ENCODE measurements at regions not wholly inside any gene's neighbourhood (a gene's known extent, or its start where the extent isn't known, plus 50 kb on each side); places are given as distances from the start of the nearest gene placed in this dataset.

DNA sequence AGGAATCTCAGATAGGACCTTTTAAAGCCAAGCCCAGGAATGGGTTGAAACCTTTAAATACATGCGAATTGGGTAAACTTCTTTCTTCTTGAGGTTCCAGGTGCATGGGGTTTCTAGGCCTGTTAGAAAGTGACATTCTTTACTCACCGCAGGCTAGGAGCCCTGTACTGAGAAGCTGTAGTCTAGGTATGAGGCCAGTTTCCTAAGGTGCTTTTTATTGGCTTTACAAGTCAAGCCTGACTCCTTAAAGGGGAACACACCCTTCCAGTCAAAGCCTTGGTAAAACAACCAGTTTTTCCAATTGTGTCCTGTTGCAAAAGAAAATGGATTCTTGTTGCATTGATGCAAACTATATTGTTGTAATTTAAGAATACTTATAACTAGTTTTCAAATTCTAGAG, 76.1 kb upstream of the ATP11B start:
- no peak for DNase-seq

DNA sequence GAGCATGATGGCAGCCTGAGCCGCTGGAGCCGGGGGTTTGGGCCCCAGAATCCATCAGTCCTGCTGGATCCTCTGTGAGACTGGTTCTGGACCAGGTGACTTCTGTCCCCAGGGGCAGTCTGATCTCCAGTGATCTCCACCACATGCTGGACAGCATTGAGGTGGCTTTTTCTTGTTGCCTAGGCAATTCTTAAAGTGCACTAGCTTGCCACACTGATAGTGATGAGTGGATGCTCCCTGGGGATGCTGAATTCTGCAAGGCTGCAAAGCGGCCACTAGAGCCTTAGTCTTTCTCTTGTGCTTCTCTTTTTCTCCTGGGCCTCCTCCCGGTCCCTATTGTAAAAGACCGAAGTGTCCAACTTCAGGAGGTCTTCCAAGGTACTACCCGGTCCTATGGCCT, 70.4 kb upstream of the ATP11B start:
- no peak for DNase-seq

DNA sequence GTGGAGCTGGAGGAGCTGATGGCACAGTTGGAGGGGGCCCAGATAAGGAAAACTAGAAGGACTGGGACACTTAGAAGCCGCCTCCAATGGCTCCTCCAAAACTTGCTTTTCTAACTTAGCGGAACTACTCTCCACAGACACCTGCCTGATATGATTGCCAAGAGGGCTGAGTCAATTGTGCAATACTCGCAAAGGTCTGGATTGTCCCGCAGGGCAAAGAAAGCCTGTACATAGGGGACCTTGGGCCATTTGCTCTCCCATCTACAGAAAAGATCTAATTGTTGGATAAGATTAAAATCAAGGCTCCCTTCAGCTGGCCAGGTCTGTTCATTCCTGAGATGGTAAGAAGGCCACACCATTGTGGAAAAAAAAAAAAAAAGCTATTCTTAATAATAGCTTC, 69.7 kb upstream of the ATP11B start:
- no peak for DNase-seq

DNA sequence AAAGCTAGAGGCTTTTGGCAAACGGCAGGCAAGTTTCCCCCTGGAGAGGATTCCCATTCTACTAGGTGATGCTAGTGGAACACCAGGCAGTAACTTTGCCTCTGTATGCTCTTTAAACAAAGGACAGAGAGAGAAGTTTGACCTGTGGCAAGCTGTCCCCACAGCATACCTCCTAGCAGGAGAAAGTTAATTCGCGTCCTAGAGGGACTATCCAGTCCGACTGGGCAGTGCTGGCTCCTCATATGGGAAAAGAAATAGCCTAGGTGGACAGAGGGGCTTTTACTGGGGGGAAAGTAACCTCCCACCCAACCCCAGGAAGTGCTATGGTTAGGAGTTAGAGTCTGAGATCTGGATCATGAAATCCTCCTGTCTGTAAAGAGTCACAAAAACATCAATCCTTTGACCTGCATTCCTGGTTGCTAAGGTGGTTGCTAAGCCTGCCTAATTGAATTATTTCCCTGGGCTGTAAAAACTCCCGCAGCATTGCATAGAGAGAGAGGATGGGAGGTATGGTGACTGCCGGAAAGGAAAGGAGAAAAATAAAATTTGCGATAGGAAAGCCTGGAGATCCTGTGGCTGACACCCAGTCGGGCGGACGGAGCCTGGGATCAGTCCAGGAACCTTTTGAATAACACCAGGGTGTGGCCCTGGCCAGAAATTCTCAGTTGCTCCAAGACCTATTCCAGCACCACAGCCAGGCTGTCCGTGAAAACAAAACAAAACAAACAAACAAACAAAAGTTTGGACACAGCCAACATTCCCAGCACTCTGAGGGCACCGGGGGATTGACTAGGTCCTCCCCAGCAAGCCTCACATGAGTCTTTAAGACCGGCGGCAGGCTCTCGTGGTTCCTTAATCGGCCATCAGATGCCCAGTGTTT, 67.7 kb upstream of the ATP11B start:
- no peak for DNase-seq

DNA sequence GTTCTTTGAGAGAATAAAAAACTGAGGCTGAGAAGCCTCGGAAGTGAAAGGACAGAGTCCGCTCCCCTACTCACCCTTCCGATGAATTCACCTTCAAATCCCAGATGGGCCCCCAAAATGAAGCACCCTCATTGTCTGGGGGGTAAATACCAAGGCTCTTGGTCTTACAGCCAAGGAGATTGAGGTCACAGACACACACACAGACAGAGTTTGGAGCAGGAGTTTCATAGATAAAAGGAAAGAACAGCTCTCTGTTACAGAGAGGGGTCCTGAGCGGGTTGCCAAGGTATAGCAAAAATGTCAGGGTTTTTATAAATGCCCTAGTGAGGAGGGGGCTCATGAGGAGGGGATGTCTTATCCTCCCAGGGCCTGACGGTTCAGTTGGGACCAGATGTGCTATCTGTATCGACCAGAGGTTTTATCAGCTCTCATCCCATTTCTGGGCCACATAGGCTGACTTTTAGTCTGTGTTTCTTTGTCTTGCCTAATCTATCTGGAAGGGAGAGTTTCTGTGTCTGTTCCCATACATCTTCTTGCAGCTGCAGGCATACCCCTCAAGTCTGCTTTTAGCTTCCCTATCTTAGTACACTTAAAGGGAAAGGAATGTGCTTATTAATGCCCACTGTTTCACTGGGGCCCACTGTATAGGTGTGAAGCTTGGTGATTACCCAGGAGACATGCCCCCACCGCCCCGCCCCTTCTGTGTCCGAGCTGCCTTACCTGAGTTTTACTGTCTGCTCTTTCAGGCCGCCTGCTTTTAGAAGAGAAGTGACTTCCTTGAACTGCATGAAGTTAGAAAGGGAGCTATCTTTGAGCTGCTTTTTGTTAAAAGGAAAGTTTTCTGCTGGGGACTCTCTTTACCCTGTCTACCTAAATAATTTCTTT, 66.8 kb upstream of the ATP11B start:
- DNase-seq: no peak

DNA sequence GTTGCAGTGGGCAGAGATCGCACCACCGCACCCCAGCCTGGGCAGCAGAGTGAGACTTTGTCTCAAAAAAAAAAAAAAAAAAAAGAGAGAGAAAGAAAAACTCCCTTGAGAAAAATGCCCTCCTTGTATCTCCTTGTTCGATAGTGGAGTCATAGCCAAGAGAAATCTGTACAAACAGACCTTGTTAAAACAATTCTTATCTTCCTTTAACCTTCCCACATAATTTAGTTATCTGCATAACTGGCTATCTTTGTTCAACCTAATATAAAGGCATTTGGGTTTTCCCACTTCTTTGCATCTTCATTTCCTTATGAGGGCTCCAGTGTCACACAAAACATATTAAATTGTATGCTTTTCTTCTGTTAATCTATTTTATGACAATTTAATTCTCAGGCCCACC, 65.1 kb upstream of the ATP11B start:
- DNase-seq: no peak

DNA sequence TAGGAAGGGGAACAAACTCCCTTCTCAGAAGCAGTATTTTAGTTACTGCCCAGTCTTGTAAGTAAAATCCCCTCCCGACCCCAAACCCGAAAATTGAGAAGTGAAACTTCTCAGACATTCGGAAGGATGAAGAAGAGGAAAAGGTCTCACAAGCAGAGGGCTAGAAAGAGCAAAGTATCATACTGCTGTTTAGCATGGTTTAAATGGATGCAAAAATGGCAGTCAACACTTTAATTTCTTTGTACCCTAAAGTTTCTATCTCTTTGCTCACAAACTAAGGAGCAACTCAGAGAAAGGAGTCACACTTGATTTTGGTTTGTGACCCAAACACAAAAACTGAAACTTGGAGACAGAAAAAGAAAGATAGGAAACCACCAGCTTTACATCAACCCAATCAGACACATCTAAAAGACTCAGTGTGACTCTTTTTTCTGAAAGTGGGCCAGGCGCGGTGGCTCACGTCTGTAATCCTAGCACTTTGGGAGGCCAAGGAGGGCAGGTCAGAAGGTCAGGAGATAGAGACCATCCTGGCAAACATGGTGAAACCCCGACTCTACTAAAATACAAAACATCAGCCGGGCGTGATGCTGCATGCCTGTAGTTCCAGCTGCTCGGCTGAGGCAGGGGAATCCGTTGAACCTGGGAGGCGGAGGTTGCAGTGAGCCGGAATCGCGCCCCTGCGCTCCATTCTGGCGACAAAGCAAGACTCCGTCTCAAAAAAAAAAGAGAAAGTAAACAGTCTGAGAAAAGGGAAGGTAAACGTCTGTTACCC, 63.2 kb upstream of the ATP11B start:
- DNase-seq: no peak

DNA sequence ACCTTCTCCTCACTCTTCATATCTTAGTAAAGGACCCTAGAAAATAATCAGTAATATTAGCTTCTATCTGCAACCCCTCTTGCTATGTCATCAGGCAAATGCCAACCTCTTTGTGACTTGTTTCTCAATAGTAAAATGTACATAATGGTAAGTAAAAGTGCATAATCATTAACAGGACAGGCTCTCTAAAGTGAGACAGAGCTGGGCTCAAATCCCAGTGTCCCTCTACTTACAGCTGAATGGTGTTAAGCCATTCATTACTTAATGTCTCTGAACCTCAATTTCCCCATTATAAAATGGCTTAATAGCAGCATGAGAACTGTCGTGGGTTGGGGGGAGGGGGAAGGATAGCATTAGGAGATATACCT, 62.6 kb upstream of the ATP11B start:
- no peak for DNase-seq

DNA sequence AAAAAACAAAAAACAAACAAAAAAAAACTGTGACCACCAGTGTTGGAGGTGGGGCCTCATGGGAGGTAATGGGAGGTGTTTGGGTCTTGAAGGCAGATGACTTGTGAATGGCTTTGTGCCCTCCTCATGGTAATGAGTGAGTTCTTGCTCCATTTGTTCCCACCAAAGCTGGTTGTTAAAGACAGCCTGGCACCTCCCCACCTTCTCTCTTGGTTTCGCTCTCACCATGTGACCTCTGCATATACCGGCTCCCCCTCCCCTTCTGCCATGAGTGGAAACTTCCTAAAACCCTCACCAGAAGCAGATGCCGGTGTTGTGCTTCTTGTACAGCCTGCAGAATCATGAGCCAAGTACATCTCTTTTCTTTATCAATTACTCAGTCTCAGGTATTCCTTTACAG, 61.5 kb upstream of the ATP11B start:
- DNase-seq: no peak

DNA sequence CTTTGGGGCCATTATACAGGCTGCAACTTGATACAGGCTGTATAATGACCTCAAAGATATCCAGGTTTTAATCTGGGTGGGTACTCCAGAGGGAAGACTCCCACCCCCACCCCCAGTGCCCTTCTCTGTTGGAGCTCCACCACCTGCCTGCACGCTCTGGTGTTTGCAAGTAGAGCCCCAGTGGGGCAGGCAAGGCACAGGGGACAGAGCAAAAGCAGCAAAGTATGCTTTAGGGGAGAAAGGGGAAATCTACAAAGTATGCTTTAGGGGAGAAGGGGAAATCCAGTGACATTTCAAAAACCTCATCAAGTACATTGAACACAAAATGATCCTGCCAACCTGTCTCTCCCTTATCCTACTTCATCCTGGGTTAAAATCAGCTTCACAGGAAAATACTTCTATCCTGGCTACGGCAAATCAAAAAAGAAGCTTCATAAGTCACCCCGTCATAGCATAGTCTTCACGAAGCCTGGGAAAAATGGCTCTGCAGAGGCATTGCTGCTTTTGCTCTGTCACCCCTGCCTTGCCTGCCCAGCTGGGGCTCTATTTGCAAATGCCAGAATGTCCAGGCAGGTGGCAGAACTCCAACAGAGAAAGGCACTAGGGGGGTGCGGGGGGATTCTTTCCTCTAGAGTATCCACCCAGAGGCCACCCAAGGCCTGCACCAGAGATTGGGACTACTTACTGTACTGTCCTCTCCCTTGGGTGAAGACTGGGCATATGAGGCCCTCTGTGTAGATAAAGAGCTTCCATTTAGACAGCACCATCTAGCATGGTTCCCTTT, 60.9 kb upstream of the ATP11B start:
- no peak for DNase-seq

DNA sequence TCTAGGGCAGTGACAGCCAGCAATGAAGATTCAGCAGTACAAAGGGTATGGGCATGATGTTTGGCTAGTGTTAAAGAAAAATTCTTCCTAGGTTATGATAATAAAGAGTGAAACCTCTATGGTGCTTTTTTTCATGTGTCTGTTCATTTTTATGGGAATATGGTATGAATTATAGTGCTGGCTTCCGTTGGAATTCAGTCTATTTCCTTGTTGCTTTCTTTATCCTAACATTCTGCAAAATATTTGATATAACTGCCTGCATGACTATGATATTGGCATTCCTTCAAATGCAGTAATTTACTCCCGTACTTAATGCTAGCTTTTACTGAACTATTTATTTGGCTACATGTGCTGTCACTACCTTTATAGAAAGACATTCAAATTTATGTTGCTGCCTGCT, 57.6 kb upstream of the ATP11B start:
- no peak for DNase-seq

DNA sequence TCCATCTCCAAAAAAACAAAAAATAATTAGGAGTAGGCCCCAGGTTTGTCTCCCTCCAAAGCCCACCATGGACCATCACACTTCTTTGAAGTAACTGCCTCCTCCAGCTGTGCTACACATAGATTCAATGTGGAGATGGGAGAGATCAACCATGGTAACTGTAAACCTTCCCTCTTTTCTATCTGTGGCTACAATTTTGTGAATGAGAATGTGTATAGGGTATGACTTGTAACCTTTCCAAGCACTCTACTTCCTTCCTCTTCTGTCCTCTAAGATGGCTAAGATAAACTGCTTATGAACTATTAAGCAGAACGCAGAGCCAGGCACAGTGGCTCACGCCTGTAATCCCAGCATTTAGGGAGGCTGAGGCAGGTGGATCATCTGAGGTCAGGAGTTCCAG, 55.5 kb upstream of the ATP11B start:
- DNase-seq: no peak

DNA sequence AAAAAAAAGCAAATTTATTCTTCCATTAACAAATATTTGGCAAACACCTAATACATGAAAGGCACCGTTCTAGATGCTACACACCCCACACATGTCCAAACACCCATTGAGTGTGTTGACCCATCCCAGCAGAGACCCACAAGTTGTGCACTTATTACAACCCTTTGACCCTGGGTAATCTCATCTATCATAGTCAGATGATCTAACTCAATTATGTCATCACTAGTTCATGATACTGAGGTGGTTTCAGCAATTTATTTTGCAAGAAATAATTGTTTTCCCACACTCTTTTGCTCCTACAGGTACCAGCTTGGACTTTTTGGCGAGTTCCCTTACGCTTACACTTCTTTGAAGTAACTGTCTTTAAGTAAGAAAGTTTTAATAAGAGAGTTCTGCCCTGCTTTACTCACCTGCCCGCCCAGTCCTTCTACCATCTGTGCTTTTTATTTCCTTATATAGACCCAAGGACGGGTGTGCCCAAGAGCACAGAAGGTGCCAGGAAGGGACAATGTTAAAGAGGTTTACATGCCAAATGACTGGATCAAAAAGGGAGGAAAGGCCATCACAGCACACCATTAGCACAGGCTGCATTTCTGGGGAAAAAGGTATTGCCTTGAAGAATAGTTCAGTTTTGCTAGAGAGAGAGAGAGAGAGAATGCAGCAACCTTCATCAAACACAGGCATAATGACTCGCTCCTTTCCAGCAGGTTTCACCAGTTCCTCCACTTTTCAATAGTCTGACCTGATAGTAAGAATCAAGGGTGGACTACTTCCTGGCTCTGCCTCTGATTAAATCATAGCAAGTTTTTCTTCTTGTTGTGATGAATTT, 54.5 kb upstream of the ATP11B start:
- no peak for DNase-seq

DNA sequence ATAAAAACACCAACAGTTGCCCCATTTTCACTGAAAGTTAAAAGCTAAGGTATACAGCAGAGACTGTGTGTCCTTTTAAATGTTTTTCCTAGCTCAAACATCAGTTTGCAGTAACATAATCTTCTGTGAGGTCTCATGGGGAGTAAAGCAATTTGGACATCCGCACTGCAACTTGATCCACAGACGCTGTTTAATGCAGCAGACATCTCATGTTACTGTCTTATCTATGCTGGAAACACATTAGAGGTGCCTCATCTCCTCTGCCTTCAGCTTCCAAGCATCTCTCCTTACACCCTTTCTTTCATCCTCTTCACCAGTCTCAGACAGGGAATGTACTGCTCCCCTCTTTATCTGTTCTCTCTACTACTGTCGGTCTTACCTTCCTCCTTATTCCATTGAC, 53.7 kb upstream of the ATP11B start:
- DNase-seq: no peak

DNA sequence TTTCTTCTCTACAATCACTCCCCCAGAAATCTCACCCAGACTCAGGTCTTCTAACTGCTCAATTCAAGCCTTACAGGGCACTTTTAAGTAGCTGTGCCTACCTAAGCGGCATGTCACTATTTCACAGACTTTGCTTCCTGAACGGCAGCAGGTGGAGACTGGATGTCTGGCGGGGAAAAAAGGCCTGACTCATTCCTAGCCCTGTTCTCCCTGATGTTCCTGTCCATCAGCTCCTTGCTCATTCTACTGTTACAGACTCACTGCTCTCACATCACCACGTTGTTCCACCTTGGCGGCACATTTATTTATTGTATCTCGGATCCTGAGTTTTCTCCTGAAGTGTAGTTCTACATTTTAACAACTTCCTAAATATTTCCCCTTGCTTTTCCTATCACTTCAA, 52.6 kb upstream of the ATP11B start:
- DNase-seq: no peak

DNA sequence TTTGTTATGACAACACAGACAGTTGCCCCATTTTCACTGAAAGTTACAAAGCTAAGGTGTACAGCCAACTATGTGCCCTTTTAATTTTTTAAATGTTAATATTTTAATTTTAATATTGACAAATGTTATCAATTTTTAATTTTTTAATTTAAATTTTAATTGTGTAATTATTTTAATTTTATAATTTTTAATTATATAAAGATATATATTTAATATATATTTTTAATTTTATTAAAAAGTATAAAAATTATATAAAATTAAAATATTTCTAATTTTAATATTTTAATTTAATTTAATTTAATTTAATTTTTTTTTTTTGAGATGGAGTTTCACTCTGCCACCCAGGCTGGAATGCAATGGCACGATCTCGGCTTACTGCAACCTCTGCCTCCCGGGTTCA, 52.1 kb upstream of the ATP11B start:
- DNase-seq: no peak
